Fibroblast of lung (primary cell): ENCODE measurements at regions not wholly inside any gene's neighbourhood (a gene's known extent, or its start where the extent isn't known, plus 50 kb on each side); places are given as distances from the start of the nearest gene placed in this dataset.

Experiments used
- EZH2 ChIP-seq: IDR thresholded peaks from 2 replicates; pipeline ENCODE4 v1.5.1; 2012; ENCODE audit warnings: low read length, control low read depth, mild to moderate bottlenecking; ENCODE audit errors: missing control alignments
- TF ChIP-seq, protein P1 (sequence below), 2 donors: IDR thresholded peaks in 1 of 2; conservative IDR thresholded peaks in 1 of 2; 1 replicate in 1 of 2; 2 replicates in 1 of 2; pipeline ENCODE4 v1.5.1; 2011 to 2012; ENCODE audit warnings: low read length in 2 of 2, control low read depth in 1 of 2, inconsistent platforms in 1 of 2, low read depth in 1 of 2, mild to moderate bottlenecking in 1 of 2

DNA sequence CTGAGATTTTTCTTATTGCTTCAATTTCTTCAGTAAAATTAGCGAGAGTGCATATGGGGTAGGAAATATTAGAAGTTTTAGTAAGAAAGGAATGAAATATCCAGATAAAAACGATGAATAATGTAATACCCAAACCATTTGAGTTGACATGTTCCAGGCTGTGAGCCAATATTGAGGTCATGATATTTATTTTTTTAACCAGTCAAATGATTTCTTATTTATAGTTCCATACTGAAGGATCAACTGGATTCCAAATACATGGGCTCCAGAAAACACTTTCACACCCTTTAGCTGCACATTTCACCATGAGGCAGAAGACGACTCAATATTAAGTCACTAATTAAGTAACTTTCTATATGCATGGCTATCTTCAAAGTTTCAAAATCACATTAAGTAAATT lies 312.5 kb downstream of the PPP1R3A start:
- TF ChIP-seq EZH2 = no peak
- TF ChIP-seq, protein P1, sequence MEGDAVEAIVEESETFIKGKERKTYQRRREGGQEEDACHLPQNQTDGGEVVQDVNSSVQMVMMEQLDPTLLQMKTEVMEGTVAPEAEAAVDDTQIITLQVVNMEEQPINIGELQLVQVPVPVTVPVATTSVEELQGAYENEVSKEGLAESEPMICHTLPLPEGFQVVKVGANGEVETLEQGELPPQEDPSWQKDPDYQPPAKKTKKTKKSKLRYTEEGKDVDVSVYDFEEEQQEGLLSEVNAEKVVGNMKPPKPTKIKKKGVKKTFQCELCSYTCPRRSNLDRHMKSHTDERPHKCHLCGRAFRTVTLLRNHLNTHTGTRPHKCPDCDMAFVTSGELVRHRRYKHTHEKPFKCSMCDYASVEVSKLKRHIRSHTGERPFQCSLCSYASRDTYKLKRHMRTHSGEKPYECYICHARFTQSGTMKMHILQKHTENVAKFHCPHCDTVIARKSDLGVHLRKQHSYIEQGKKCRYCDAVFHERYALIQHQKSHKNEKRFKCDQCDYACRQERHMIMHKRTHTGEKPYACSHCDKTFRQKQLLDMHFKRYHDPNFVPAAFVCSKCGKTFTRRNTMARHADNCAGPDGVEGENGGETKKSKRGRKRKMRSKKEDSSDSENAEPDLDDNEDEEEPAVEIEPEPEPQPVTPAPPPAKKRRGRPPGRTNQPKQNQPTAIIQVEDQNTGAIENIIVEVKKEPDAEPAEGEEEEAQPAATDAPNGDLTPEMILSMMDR (conservative IDR thresholded peaks at IDR 0.05 in 1 of 2, IDR thresholded peaks at IDR 0.05 in 1 of 2; ENCODE audit: low read depth in 1 of 2, low read length in 2 of 2) = no peak
